ENCODE measurements at regions not wholly inside any gene's neighbourhood (a gene's known extent, or its start where the extent isn't known, plus 50 kb on each side); places are given as distances from the start of the nearest gene placed in this dataset.

GRCh38 chr3:177475356-177475665 is 278.0 kb upstream of the TBL1XR1 start:
- no peak for DNase-seq
- H3K36me3 Mint-ChIP-seq (ENCODE audit: low read depth) = no peaks in the 10 kb centered on the region

GRCh38 chr3:177476495-177476894 is 279.2 kb upstream of the TBL1XR1 start:
- no peak for DNase-seq
- Mint-ChIP-seq H3K4me1 (peaks cover 74% of the 10 kb centered on the region), H3K4me3 (no peak overlapping the region), H3K9me3 (no peaks in the 10 kb centered on the region), H3K27ac (no peak overlapping the region), H3K27me3 (ENCODE audit: low read depth, poor library complexity) (peaks cover 2% of the 10 kb centered on the region), H3K36me3 (ENCODE audit: low read depth) (peaks cover 4% of the 10 kb centered on the region)
- TF ChIP-seq CTCF (IDR thresholded peaks at IDR 0.05) = no peak

More at GRCh38 chr3:177475356-177475665, 278.0 kb upstream of the TBL1XR1 start:
- Mint-ChIP-seq H3K27ac (no peak overlapping the region), H3K4me3 (no peak overlapping the region), H3K4me1 (peaks cover 71% of the 10 kb centered on the region), H3K9me3 (no peaks in the 10 kb centered on the region), H3K27me3 (ENCODE audit: low read depth, poor library complexity) (peaks cover 2% of the 10 kb centered on the region)
- TF ChIP-seq CTCF (IDR thresholded peaks at IDR 0.05) = no peak

GRCh38 chr3:177476921-177477435 is 279.7 kb upstream of the TBL1XR1 start:
- Mint-ChIP-seq H3K36me3 (ENCODE audit: low read depth) (peaks cover 4% of the 10 kb centered on the region), H3K4me3 (no peak overlapping the region), H3K27me3 (ENCODE audit: low read depth, poor library complexity) (peaks cover 2% of the 10 kb centered on the region), H3K9me3 (no peaks in the 10 kb centered on the region), H3K27ac (no peak overlapping the region), H3K4me1 (peaks cover 72% of the 10 kb centered on the region)
- no peak for TF ChIP-seq CTCF (IDR thresholded peaks at IDR 0.05)
- DNase-seq = no peak

- no peak for DNase-seq
- H3K27ac Mint-ChIP-seq = peak overlapping the region; percentile 44
- H3K36me3 Mint-ChIP-seq (ENCODE audit: low read depth) = peaks cover 4% of the 10 kb centered on the region
- H3K9me3 Mint-ChIP-seq = no peaks in the 10 kb centered on the region
- no peak for TF ChIP-seq CTCF (IDR thresholded peaks at IDR 0.05)
- H3K4me3 Mint-ChIP-seq = no peak overlapping the region
- peaks cover 67% of the 10 kb centered on the region for H3K4me1 Mint-ChIP-seq
- H3K27me3 Mint-ChIP-seq (ENCODE audit: low read depth, poor library complexity) = peaks cover 2% of the 10 kb centered on the region
Observed at GRCh38 chr3:177478170-177478867, 281.0 kb upstream of the TBL1XR1 start.

- no peak for DNase-seq
- H3K27ac Mint-ChIP-seq = peak overlapping the region; percentile 26
- peaks cover 2% of the 10 kb centered on the region for H3K27me3 Mint-ChIP-seq (ENCODE audit: low read depth, poor library complexity)
- no peak for TF ChIP-seq CTCF (IDR thresholded peaks at IDR 0.05)
- peaks cover under 1% of the 10 kb centered on the region for H3K9me3 Mint-ChIP-seq
- H3K36me3 Mint-ChIP-seq (ENCODE audit: low read depth) = peaks cover 4% of the 10 kb centered on the region
- H3K4me1 Mint-ChIP-seq = peaks cover 62% of the 10 kb centered on the region
- H3K4me3 Mint-ChIP-seq = no peak overlapping the region
Observed at GRCh38 chr3:177479630-177480029, 282.3 kb upstream of the TBL1XR1 start.

GRCh38 chr3:177481329-177481728 is 284.0 kb upstream of the TBL1XR1 start:
- peaks cover 20% of the 10 kb centered on the region for H3K36me3 Mint-ChIP-seq (ENCODE audit: low read depth)
- DNase-seq = no peak
- peaks cover 17% of the 10 kb centered on the region for H3K9me3 Mint-ChIP-seq
- H3K4me3 Mint-ChIP-seq = no peak overlapping the region
- peaks cover 9% of the 10 kb centered on the region for H3K27me3 Mint-ChIP-seq (ENCODE audit: low read depth, poor library complexity)
- peak overlapping the region; percentile 69 for H3K27ac Mint-ChIP-seq
- peaks cover 55% of the 10 kb centered on the region for H3K4me1 Mint-ChIP-seq
- TF ChIP-seq CTCF (IDR thresholded peaks at IDR 0.05) = no peak
